ENCODE measurements at regions not wholly inside any gene's neighbourhood (a gene's known extent, or its start where the extent isn't known, plus 50 kb on each side); places are given as distances from the start of the nearest gene placed in this dataset.

DNA sequence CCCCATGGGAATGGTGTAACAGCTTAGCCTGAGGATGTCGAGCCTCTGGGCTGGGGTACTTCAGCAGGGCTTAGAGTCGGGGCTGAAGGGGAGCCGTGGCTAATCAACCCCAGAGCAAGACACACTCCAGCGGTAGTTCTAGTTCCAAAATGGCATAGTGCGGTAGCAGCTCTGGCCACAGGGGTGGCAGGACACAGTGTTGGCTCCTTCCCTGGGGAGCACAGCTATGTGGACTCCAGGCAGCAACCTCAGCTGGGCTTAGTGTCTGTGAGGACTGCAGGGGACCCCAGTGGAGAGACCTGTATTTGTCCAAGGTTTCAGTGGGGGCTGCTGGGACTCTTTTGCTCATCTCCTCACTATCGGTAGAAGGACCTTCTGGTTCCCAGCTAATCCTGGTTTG lies 70.8 kb upstream of the PCDH20 start:
- TF ChIP-seq POLR2A (IDR thresholded peaks at IDR 0.05; ENCODE audit: low read length) (no peak), GATA1 (IDR thresholded peaks at IDR 0.05; ENCODE audit: low read depth, low read length) (no peak)
